ENCODE measurements at regions not wholly inside any gene's neighbourhood (a gene's known extent, or its start where the extent isn't known, plus 50 kb on each side); places are given as distances from the start of the nearest gene placed in this dataset.
A peak's percentile ranks its signal among the peaks of the same experiment; 100 is the strongest.

- no peak overlapping the region for H3K27ac ChIP-seq
- H3K4me3 ChIP-seq: no peak overlapping the region
- no peak for DNase-seq (ENCODE audit: low spot score)
- TF ChIP-seq, protein P1, sequence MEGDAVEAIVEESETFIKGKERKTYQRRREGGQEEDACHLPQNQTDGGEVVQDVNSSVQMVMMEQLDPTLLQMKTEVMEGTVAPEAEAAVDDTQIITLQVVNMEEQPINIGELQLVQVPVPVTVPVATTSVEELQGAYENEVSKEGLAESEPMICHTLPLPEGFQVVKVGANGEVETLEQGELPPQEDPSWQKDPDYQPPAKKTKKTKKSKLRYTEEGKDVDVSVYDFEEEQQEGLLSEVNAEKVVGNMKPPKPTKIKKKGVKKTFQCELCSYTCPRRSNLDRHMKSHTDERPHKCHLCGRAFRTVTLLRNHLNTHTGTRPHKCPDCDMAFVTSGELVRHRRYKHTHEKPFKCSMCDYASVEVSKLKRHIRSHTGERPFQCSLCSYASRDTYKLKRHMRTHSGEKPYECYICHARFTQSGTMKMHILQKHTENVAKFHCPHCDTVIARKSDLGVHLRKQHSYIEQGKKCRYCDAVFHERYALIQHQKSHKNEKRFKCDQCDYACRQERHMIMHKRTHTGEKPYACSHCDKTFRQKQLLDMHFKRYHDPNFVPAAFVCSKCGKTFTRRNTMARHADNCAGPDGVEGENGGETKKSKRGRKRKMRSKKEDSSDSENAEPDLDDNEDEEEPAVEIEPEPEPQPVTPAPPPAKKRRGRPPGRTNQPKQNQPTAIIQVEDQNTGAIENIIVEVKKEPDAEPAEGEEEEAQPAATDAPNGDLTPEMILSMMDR (IDR thresholded peaks at IDR 0.05): no peak
Measured at GRCh38 chr6:87972279-87972678, 75.4 kb upstream of the SPACA1 start.

GRCh38 chr6:87971605-87972262, 75.9 kb upstream of the SPACA1 start:
- no peak for DNase-seq (ENCODE audit: low spot score)
- Histone ChIP-seq H3K27ac (no peak overlapping the region), H3K4me3 (no peak overlapping the region)
- TF ChIP-seq, protein P1 (IDR thresholded peaks at IDR 0.05): no peak

DNA sequence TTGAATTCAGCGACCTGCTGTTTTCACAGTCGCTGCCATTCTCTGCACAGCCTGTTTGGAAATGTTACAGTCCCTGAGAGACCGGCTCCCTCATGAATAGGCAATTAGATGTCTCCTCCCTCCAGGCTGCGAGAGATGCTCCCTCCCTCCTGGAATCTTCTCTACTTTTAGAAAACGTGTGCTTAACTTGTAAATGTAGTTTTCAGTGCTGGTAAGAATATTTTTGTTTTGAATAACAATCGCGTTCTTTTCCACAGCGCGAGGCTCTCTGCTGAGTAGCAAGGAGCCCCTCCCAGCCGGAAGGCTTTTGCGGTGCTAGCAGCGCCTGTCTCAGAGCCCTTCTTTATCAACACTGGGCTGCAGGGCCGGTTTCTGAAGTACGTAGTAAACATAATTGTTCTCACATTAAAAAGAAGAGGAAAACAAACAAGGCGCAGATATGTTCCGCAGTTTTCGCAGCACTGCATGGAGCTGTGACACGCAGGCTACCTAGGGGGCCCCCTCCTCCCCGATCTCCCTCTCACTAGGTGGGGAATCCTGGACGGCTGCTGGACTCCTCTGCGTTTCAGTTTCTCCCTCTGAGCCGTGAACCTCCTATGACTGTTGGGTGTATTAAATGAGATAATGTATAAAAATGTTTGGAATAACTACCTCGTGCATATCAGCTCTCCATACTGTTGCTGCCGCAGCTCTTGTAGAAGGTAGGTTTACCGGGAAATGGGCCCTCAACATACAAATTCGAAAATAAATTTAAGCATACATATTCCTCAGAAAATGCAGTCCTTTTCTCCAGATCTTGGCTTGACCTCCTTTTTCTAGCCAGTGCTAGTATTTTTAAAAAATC, 79.0 kb upstream of the SPACA1 start:
- DNase-seq (ENCODE audit: low spot score): no peak
- H3K27ac ChIP-seq: no peak overlapping the region
- TF ChIP-seq, protein P1 (IDR thresholded peaks at IDR 0.05): no peak
- H3K4me3 ChIP-seq: peak overlapping the region; percentile 60

GRCh38 chr6:87965806-87966205, 81.8 kb upstream of the SPACA1 start:
- DNase-seq (ENCODE audit: low spot score): no peak
- Histone ChIP-seq H3K4me3 (no peak overlapping the region), H3K27ac (no peak overlapping the region)
- TF ChIP-seq, protein P1 (IDR thresholded peaks at IDR 0.05): no peak

GRCh38 chr6:87959083-87959482, 88.6 kb upstream of the SPACA1 start:
- no peak overlapping the region for H3K4me3 ChIP-seq
- no peak for DNase-seq (ENCODE audit: low spot score)
- TF ChIP-seq, protein P1 (IDR thresholded peaks at IDR 0.05): no peak
- no peak overlapping the region for H3K27ac ChIP-seq

DNA sequence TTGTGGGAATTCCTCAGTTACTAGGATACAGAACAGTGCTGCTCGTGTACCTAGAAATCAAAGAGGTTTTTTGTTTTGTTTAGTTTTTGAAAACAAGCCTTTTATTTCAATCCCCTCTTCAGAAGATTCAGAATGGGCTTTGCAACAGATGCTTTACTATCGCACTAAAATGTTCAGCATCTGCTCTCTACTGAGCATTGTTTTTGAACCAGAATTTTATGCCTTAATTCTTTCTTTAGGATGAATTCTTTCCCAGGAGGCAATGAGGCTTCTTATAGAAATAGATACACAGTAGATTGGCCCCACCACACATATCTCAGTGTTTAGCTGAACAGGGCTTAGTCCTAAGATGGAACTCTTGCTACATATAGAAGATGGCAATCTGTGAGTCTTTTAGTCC, 95.9 kb upstream of the SPACA1 start:
- no peak overlapping the region for H3K27ac ChIP-seq
- TF ChIP-seq, protein P1 (IDR thresholded peaks at IDR 0.05): no peak
- DNase-seq (ENCODE audit: low spot score): no peak

DNA sequence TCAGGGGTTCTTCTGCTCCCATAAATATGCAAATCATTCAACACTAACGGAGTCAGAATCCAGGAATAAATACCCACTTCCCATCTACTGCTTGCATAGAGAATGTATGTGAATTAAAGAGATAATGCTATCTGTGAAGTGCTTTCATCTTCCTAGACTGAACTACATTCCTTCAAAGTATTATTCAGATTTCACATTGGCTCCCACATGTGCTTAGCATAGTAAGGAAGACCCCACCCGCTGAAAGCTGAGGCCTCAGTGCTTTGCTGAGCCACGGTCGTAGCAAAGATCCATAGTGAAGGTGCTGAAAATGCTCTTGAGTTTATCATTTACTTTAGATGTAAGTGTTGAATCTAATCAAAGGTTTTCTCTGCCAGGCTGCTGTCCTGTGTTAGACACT, 97.0 kb upstream of the SPACA1 start:
- TF ChIP-seq, protein P1 (IDR thresholded peaks at IDR 0.05): no peak
- DNase-seq (ENCODE audit: low spot score): no peak

More for the DNA sequence above, 95.9 kb upstream of the SPACA1 start:
- no peak overlapping the region for H3K4me3 ChIP-seq

More for the DNA sequence above, 97.0 kb upstream of the SPACA1 start:
- Histone ChIP-seq H3K4me3 (no peak overlapping the region), H3K27ac (no peak overlapping the region)

Measured in coronary artery (tissue), 2 donors.